Activated effector memory CD4-positive, alpha-beta T cell treated with anti-CD3 and anti-CD28 coated beads, Interleukin-2, amount 50 U/mL, for 16 hours (primary cell): ENCODE measurements at regions not wholly inside any gene's neighbourhood (a gene's known extent, or its start where the extent isn't known, plus 50 kb on each side); places are given as distances from the start of the nearest gene placed in this dataset.
"Not testable (repeated sequence)": the region's sequence is repeated elsewhere in the genome, so short reads cannot be mapped to it uniquely, and the experiment has no call there.

Source experiments
- DNase-seq: peaks from one replicate; pipeline ENCODE4 v3.0.0-alpha.2; 2020

DNA sequence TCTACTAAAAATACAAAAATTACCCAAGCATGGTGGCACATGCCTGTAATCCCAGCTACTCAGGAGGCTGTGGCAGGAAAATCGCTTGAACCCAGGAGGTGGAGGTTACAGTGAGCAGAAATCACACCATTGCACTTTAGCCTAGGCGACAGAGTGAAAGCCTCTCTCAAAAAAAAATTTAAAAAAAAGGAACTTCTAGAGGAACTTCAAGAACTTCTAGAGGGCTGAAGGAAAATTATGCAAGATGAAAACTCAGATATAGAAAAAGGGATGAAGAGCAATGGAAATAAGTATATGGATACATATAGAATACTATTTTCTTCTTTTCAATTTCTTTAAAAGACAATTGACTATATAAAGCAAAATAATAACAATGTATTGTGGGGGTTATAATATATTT is 51.2 kb upstream of the PRR5 start:
- DNase-seq, result no peak

DNA sequence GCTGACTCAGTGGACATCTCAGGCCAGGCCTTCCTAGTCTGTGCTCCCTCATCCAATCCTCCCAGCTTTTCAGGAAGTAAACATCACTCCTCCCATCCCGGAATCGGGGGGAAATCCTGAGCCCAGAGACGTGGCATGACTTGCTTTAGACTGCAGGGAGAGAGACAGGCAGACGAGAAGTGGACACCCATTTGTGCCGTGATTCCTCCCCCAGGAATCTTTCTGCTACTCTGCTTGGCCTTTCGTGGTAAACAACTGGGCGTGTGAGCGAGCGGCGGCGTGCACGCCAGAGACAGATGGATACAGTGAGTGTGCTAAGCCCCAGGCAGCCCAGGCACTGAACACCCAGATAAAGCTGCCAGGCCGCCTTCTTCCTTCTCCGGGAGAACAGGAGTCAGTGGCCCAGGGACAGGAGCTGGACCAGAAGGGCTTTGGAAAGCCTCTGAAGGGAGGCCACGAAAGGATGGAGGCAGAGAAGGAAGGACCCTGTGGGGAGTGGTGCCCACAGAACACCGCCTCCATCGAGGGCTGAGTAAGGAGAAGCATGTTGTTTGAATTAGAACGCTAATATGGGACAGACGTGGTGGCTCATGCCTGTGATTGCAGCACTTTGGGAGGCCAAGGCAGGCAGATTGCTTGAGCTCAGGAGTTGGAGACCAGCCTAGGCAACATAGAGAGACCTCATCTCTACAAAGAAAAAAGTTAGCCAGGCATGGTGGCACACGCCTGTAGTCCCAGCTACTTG is 53.0 kb upstream of the PRR5 start:
- no peak for DNase-seq

DNA sequence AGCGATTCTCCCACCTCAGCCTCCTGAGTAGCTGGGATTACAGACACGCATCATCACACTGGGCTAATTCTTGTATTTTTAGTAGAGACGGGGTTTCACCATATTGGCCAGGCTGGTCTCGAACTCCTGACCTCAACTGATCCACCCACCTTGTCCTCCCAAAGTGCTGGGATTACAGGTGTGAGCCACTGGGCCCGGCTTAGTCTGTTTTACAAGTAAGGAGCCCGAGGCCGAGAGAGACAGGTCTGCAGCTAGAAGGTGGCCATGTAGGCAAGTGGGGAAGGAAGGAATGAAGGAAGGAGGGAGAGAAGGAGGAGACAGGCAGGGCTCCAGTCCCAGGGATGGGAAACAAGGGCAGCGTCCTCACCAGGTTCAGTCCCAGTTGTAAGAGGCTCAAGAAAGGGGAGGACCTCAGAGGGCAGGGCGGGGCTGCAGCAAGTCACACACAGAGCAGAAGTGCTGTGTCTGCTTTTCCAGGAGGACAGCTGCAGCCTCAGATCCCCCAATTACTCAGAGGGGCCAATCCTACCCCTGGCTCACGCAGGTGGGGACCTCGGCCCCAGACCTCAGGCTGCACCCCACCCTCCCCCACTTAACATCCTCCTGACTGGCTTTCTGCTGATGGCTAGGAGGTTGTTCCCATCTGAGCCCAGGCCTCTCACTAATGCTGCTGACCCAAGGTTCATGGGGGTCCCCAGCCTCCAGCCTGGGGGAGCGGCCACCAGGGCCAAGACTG is 53.8 kb upstream of the PRR5 start:
- no peak for DNase-seq

DNA sequence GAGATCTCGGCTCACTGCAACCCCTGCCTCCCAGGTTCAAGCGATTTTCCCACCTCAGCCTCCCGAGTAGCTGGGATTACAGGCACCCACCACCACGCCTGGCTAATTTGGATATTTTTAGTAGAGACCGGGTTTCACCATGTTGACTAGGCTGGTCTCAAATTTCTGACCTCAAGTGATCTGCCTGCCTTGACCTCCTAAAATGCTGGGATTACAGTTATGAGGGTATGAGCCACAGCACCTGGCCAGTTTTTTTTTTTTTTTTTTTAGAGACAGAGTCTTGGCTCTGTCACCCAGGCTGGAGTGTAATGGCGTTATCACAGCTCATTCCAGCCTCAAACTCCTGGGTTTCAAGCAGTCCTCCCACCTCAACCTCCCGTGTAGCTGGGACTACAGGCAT is 54.9 kb upstream of the PRR5 start:
- DNase-seq, result no peak

DNA sequence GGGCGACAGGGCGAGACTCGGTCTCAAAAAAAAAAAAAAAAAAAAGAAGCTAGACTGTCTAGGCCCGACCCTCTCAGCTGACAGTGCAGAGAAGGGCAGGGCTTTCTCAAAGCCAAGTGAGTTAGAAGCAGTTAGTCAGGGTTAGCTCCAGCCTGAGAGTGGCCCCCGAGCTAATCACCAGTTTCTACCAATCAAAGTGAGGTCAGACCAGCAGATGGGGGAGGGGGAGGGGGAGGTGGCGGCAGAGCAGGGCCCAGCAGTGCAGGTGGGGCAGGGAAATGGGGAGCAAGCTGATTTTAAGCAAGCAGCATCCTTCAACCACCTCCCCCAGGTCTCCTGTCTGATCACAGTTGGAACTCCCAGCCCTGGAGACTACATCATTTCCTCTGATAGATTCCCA is 55.3 kb upstream of the PRR5 start:
- DNase-seq, result no peak

DNA sequence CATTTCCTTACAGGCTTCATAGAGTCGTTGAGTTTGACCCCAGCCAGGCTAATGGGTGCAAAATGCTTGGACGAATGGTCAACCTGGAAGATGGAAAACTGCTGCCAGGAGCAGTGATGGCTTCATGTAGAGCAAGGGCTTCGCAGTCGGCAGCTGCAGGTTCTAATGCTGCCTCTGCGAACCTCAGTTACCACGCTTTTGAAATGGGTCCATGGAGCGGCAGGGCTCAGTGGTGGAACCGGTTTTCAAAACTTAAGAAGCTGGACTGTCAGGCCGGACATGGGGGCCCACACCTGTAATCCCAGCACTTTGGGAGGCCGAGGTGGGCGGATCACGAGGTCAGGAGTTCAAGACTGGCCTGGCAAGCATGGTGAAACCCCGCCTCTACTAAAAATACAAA is 55.9 kb upstream of the PRR5 start:
- DNase-seq, result no peak

DNA sequence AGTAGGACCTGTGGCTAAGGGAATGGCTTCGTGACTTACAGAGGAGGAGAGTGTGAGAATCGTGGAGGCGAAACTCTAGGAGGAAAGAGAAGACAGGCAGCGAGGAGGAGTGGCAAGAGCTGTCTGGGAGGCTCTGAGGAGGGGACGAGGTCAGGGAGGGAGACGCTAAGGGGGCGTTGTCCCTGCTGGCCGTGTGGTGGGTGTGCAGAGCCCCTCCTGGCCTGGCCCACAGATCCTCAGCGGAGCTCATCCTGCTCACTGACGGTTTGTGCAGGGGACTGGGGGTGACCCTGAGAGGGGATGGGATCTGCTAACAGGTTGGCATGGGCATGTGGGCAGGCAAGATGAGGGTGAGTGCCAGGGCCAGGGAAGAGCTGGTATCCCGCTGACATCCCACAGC is 56.5 kb upstream of the PRR5 start:
- DNase-seq, result no peak

DNA sequence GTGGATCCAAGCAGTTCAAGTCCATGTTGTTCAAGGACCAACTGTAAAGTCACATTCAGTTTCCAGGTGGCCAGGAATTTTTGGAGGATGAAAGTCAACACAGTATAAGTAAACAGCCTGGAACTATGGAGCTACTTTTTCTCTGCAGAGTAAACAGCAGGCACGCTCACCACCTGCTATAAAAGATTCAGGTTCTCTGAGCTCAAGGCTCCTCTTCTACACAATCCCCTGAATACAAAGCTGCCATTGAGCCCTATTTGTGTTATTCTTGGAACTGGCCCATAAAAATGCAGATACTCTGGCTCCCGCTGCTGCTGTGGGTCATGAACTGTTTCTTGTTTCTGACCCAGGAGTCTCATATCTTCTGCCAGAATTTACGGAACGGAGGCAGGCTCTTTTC is 56.9 kb upstream of the PRR5 start:
- DNase-seq, result no peak

DNA sequence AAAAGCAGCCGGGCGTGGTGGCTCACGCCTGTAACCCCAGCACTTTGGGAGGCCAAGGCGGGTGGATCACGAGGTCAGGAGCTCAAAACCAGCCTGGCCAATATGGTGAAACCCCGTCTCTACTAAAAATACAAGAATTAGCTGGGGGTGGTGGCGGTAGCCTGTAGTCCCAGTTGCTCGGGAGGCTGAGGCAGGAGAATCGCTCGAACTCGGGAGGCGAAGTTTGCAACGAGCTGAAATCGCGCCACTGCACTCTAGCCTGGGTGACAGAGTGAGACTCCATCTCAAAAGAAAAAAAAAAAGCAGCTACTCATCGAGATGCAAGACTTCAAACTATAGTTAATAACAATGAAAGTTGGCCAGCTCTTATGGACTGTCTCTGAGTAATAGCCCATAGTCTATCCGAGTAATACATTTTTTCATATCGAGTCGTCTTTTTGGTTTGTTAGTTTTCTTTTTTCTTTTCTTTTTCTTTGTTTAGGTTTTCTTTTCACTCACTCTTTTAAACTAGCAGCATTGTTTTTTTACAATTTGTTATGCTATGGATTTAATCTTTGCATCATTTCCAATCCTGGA is 58.4 kb upstream of the PRR5 start:
- DNase-seq, result not testable (repeated sequence)

DNA sequence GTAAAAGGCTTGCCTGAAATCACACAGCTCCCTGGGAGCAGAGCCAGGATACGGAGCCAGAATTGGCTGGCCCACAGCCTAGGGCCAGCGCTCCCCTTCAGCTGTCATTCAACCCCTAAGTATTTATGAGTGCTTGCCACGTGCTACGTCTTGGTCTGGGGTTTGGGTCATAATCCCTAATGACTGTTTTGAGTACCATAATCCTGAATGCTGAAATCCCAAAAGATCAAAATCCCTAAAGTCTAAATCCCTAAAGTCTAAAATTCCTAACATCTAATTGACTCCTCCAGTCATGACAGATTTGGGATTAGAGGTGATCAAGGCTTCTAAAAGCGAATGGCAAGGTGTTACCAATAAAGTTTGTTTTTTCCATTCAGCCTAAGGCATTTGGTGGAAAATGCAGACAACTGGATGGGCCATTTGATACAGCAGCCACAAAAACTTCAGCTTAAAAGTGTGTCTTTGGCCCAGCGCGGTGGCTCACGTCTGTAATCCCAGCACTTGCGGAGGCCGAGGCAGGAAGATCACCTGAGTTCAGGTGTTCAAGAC is 59.8 kb upstream of the PRR5 start:
- DNase-seq, result no peak

DNA sequence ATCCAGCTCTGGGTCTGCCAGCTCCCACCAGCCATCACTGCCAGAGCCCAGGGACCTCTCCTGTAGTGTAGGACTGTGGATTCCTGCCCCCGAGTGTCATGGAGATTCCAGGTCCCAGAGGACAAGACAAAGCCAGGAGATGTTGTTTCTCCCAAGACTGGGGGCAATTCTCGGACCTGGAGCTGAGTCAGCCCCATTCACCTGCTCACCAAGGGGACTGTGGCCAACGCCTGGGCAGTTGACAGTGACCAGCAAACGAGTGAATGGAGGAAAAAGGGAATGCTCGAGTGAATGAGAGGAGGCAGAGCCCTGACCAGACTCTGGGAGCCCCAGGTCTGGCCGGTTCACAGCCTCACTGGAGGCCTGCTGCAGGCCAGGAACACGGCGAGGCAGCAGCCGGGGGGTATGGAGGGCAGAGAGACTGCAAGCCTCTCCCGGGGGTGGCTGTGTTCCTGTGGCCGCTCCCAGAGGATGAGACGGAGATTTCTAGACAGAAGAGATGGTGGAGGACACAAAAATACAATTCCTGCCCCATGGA is 61.3 kb upstream of the PRR5 start:
- no peak for DNase-seq

DNA sequence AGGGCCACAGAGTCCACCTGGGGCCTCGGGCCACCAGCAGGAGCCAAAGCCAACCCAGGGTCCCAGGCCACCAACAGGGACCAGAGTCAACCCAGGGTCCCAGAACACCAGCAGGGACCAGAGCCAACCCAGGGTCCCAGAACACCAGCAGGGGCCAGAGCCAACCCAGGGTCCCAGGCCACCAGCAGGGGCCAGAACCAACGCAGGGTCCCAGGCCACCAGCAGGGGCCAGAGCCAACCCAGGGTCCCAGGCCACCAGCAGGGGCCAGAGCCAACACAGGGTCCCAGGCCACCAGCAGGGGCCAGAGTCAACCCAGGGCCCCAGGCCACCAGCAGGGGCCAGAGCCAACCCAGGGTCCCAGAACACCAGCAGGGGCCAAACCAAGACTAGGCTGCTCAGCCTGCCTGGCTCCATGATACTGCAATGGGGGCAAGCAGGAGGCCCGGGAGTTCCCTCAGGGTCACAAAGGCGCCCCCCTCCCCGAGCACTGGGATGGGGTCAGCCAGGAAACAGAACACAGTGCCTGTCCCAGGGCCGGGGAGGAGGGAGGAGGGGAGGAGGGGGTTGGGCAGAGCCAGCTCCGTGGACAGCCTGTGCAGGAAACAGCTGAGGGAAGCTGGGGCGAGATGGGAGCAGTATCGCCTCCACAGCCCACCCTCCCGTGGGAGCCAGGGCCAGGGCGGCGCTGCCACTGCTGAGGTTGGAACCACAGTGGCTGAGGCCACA is 62.0 kb upstream of the PRR5 start:
- no peak for DNase-seq

DNA sequence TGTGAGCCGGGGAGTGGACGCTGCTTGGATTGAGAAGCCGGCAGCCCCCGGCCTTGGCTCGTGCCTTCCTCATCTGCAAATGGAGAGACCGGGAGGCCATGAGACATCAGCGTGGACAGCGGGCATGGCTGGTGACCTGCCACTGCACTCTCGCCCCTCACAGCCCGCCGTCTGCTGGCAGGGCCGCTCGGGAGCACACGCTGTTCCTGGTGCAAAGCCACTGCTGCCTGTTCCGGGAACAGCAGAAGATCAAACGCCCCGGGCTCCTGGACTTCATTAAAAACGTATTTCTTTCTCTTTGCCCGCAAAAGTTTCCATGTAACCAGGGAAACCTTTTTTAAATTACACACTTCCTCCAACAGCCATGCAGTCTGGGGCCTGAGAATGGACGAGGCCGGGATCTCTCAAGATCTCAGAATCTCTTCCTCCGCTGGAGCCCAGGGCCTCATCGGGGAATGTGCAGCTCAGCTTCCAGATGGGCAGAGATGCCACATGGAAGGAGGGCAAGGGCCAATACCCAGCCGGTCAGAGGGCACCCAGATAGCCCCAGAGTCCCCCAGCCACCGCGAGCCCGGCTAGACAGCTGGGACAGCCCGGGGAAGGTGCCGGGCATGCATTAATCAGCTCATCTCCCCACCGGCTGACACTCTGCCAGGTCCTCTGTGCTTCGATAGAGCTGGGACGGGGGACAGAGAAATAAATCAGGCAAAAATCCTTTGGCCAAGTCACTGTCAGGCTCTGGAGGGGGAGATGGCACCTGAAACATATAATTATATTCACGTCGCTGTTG is 62.8 kb upstream of the PRR5 start:
- no peak for DNase-seq

DNA sequence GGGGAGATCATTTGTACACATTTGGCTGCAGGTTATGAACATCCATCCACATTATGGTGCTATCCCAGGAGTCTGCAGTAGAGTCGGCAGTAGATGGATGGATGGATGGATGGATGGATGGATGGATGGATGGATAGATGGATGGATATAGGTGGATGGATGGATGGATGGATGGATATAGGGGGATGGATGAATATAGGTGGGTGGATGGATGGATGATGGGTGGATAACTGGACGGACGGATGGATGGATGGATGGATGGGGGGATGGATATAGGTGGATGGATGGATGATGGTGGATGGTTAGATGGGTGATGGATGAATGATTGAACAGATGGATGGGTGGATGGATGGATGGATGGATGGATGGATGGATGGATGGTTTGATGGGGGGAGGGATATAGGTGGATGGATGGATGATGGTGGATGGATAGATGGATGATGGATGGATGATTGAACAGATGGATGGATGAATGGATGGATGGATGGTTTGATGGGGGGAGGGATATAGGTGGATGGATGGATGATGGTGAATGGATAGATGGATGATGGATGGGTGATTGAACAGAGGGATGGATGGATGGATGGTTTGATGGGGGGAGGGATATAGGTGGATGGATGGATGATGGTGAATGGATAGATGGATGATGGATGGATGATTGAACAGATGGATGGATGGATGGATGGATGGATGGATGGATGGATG is 65.3 kb upstream of the PRR5 start:
- DNase-seq, result not testable (repeated sequence)

DNA sequence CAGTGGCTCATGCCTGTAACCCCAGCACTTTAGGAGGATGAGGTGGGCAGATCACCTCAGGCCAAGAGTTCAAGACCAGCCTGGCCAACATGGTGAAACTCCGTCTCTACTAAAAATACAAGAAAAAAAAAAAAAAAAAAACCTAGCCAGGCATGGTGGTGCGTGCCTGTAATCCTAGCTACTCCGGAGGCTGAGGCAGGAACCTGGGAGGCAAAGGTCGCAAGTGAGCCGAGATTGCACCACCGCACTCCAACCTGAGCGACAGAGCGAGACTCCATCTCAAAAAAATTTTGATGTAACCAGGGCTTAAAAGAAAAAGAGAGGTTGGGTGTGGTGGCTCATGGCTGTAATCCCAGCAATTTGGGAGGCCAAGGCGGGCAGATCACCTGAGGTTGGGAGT is 66.4 kb upstream of the PRR5 start:
- not testable (repeated sequence) for DNase-seq

DNA sequence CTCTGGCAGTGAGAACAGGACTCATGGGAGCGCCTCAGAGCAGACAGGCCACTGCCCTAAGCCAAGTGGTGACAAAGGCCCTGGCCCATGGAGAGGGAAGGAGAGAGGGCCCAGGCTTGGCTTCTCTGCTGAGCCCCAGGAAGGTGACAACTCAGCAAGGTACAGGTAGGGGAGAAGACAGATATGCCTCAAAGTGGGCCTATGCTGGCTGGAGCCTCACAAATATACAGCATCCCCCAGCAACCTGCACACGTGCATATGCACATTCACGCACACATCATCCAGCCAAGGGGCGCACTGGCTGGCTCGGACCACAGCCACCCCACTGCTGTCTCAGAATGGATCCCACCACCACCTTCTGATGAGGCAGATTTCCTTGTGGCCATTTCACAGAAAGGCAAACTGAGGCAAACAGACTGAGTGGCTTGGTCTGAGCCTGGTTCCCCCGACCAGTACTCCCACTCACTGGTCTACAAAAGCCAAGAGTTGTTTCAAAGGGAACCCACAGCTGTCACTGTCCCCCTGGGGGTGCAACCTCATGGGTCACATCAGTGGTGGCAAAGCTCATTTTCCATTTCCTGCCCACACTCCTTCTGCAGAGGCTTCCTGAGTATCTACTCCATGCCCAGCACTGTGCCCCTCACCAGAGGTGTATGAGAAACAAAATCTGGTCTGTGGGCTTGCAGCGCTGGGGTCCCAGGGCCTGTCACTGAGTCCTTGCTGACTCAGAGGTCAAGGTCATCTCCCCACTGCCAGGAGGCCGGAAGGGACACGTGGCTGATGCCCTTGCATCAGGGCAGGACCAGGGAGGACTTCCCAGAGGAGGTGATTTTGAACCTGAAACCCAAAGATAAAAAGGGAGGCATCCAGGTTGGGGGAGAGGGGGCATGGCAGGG is 67.3 kb upstream of the PRR5 start:
- DNase-seq, result no peak

DNA sequence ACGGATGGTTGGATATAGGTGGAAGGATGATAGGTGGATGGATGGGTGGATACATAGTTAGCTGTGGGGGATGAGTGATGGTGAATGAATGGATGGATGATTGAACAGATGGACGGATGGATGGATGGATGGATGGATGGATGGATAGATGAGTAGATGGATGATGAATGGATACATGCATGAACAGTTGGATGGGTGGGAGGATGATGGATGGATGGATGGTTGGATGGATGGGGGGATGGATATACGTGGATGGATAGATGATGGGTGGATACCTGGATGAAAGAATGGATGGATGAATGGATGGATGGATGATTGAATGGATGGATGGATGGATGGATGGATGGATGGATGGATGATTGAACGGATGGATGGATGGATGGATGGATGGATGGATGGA is 68.4 kb upstream of the PRR5 start:
- no peak for DNase-seq

DNA sequence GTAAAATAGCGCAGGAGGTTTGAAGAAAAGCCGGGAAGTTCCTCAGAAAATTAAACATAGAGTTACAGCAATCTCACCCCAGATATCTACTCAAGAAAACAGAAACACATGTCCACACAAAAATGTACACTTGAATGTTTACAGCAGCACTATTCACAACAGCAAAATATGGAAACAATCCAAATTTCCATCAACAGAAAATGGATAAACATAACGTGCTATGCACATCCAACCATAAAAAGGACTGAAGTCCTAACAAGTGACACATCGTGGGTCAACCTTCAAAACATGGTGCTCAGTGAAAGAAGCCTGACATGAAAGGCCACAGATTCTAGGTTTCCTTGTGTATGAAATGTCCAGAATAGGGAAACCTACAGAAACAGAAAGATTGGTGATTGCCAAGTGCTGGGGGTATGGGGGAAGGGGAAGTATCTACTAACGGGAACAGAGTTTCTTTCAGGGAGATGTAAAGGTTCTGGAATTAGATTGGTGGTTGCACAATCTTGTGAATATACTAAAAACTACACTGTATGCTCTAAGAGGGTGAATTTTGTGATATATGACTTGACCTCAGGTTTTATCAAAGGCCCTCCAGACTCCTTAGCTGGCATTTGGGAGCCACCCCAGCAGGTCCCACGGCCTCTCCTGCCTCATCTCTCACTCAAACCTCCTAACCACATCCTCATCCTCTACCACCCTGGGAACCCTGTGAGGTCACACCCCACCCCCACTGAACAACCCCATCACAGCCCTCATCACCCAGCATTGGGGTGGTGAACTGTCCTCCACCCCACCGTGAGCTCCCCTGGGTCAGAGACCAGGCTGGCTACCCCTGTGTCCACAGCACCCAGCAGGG is 69.2 kb upstream of the PRR5 start:
- DNase-seq, result no peak

DNA sequence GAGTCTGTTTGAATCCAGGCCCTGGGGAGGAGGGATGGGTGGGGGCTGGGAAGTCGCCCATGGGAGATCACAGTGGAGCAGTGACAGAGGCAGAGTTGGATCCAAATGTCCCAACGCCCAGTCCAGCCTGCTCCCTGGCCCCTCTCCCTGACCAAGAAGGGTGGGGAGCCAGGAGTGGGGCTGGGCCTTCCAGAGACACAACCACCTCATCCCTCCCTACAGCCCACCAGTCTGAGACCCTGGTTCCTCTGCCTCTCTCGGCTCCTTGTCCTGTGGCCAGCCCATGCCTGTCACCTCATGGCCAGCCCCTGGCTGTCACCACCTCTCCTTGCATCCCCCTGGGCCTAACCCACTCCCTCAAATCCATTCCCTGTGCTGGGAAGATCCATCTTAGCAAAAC is 71.2 kb upstream of the PRR5 start:
- no peak for DNase-seq

DNA sequence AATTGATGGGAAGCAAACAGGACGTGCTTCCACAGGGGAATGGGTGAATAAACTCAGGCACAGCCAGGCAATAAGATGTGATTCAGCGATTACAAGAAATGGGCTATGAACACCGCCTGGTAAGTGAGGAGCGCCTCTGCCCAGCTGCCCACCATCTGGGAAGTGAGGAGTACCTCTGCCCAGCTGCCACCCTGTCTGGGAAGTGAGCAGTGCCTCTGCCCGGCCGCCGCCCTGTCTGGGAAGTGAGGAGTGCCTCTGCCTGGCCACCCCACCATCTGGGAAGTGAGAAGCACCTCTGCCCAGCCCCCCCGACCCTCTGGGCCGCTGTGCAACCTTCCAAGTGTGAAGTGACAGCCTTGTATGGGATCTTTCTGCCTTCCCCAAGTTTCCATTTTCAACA is 73.2 kb upstream of the PRR5 start:
- no peak for DNase-seq
